Stimulated activated CD4-positive, alpha-beta T cell treated with anti-CD3 and anti-CD28 coated beads, TNF-alpha, amount 100 ng/mL, for 24 hours (primary cell): ENCODE measurements at regions not wholly inside any gene's neighbourhood (a gene's known extent, or its start where the extent isn't known, plus 50 kb on each side); places are given as distances from the start of the nearest gene placed in this dataset.

ENCODE experiments used
- DNase-seq, 3 experiments: peaks; one replicate each; pipeline ENCODE4 v3.0.0-alpha.2; 2020; ENCODE audit warnings: low read depth in 3 of 3

GRCh38 chr9:110142868-110143481 is 65.0 kb downstream of the C9orf152 start:
- no peak for DNase-seq

- no peak for DNase-seq
Measured at GRCh38 chr9:110143485-110143884, 64.5 kb downstream of the C9orf152 start.

- DNase-seq: peak in 1 of 3 experiments; percentile 22
Measured at GRCh38 chr9:110143950-110144545, 63.9 kb downstream of the C9orf152 start.

GRCh38 chr9:110146373-110146772 is 61.6 kb downstream of the C9orf152 start:
- DNase-seq: no peak

- DNase-seq: peak; percentile 22 to 63 (median 23)
Measured at GRCh38 chr9:110148384-110148783, 59.6 kb downstream of the C9orf152 start.

GRCh38 chr9:110148891-110149290 is 59.1 kb downstream of the C9orf152 start:
- no peak for DNase-seq
